ENCODE measurements at regions not wholly inside any gene's neighbourhood (a gene's known extent, or its start where the extent isn't known, plus 50 kb on each side); places are given as distances from the start of the nearest gene placed in this dataset.

DNA sequence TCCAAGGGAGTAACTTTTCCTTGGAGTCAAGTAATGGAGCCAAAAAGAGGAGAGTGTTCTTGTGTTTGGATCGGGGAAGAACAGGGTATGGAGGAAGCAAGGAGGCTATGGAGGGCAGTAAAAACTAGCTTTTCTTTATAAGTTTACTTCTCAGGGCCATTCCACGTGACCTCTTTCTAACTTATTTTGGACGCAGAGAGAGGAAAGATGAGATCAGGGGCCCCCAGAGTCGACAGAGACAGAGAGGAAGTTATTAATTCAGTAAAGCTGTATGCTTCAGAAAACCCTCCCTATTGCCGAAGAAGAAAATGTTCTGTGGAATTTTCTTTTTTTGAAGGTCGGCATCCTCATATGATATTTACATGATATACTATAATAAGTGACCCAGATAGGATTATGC, 233.8 kb upstream of the MPDZ start:
- TF ChIP-seq, protein P1, sequence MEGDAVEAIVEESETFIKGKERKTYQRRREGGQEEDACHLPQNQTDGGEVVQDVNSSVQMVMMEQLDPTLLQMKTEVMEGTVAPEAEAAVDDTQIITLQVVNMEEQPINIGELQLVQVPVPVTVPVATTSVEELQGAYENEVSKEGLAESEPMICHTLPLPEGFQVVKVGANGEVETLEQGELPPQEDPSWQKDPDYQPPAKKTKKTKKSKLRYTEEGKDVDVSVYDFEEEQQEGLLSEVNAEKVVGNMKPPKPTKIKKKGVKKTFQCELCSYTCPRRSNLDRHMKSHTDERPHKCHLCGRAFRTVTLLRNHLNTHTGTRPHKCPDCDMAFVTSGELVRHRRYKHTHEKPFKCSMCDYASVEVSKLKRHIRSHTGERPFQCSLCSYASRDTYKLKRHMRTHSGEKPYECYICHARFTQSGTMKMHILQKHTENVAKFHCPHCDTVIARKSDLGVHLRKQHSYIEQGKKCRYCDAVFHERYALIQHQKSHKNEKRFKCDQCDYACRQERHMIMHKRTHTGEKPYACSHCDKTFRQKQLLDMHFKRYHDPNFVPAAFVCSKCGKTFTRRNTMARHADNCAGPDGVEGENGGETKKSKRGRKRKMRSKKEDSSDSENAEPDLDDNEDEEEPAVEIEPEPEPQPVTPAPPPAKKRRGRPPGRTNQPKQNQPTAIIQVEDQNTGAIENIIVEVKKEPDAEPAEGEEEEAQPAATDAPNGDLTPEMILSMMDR (conservative IDR thresholded peaks at IDR 0.05 in 1 of 2, IDR thresholded peaks at IDR 0.05 in 1 of 2; ENCODE audit: low read depth in 1 of 2, low read length in 2 of 2): no peak
- TF ChIP-seq EZH2 (IDR thresholded peaks at IDR 0.05; ENCODE audit: low read length, missing control alignments): no peak
